ENCODE measurements at regions not wholly inside any gene's neighbourhood (a gene's known extent, or its start where the extent isn't known, plus 50 kb on each side); places are given as distances from the start of the nearest gene placed in this dataset.
"Not testable (repeated sequence)": the region's sequence is repeated elsewhere in the genome, so short reads cannot be mapped to it uniquely, and the experiment has no call there.

- Histone ChIP-seq H3K4me3 (ENCODE audit: low read depth, low read length) (no peak overlapping the region), H3K36me3 (ENCODE audit: control insufficient read depth, insufficient read depth, low read length) (no peaks in the 10 kb centered on the region), H3K27me3 (ENCODE audit: control insufficient read depth, insufficient read depth, low read length) (no peaks in the 10 kb centered on the region)
- CTCF ChIA-PET: no interaction called here
- no peak for TF ChIP-seq CTCF (IDR thresholded peaks at IDR 0.05; ENCODE audit: insufficient read depth, low read depth, low read length)
- POLR2A ChIA-PET: no interaction called here
- no peak for DNase-seq (ENCODE audit: low read depth)
These were observed 281.0 kb upstream of the PTER start for GRCh38 chr10:16155834-16156233.

GRCh38 chr10:16156681-16157080 is 280.1 kb upstream of the PTER start:
- Histone ChIP-seq H3K27me3 (ENCODE audit: control insufficient read depth, insufficient read depth, low read length) (no peaks in the 10 kb centered on the region), H3K4me3 (ENCODE audit: low read depth, low read length) (no peak overlapping the region), H3K36me3 (ENCODE audit: control insufficient read depth, insufficient read depth, low read length) (no peaks in the 10 kb centered on the region)
- CTCF ChIA-PET: no interaction called here
- no peak for TF ChIP-seq CTCF (IDR thresholded peaks at IDR 0.05; ENCODE audit: insufficient read depth, low read depth, low read length)
- no peak for DNase-seq (ENCODE audit: low read depth)
- POLR2A ChIA-PET: no interaction called here

DNA sequence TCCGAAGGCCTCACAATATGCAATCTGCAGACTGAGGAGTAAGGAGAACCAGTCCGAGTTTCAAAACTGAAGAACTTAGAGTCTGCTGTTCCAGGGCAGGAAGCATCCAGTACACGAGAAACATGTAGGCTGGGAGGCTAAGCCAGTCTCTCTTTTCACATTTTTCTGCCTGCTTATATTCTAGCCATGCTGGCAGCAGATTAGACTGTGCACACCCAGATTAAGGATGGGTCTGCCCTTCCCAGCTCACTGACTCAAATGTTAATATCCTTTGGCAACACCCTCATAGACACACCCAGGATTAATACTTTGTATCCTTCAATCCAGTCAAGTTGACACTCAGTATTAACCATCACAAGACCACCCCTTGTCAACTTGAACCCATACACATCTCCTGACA is 271.7 kb upstream of the PTER start:
- H3K36me3 ChIP-seq (ENCODE audit: control insufficient read depth, insufficient read depth, low read length); H3K27me3 ChIP-seq (ENCODE audit: control insufficient read depth, insufficient read depth, low read length); DNase-seq (ENCODE audit: low read depth); POLR2A ChIA-PET; CTCF ChIA-PET; H3K4me3 ChIP-seq (ENCODE audit: low read depth, low read length): not testable (repeated sequence)

- no peaks in the 10 kb centered on the region for H3K36me3 ChIP-seq (ENCODE audit: control insufficient read depth, insufficient read depth, low read length)
These were observed 254.7 kb upstream of the PTER start for GRCh38 chr10:16182144-16182543.

GRCh38 chr10:16182688-16183087 is 254.1 kb upstream of the PTER start:
- no peaks in the 10 kb centered on the region for H3K36me3 ChIP-seq (ENCODE audit: control insufficient read depth, insufficient read depth, low read length)
- CTCF ChIA-PET: interaction anchor here (1.0 kb wide), 1 partner anchor 16 kb away, joined by 3 read pairs; no protein-coding TSS in a partner anchor
- H3K27me3 ChIP-seq (ENCODE audit: control insufficient read depth, insufficient read depth, low read length): no peaks in the 10 kb centered on the region
- TF ChIP-seq CTCF (IDR thresholded peaks at IDR 0.05; ENCODE audit: insufficient read depth, low read depth, low read length): no peak
- no peak overlapping the region for H3K4me3 ChIP-seq (ENCODE audit: low read depth, low read length)
- POLR2A ChIA-PET: no interaction called here
- DNase-seq (ENCODE audit: low read depth): no peak

More at GRCh38 chr10:16182144-16182543, 254.7 kb upstream of the PTER start:
- DNase-seq (ENCODE audit: low read depth): no peak
- ChIA-PET POLR2A (no interaction called here), CTCF (interaction anchor here (1.0 kb wide), 1 partner anchor 17 kb away, joined by 3 read pairs; no protein-coding TSS in a partner anchor)
- H3K4me3 ChIP-seq (ENCODE audit: low read depth, low read length): no peak overlapping the region
- H3K27me3 ChIP-seq (ENCODE audit: control insufficient read depth, insufficient read depth, low read length): no peaks in the 10 kb centered on the region
- no peak for TF ChIP-seq CTCF (IDR thresholded peaks at IDR 0.05; ENCODE audit: insufficient read depth, low read depth, low read length)

- CTCF ChIA-PET: no interaction called here
- POLR2A ChIA-PET: no interaction called here
- Histone ChIP-seq H3K27me3 (ENCODE audit: control insufficient read depth, insufficient read depth, low read length) (no peaks in the 10 kb centered on the region), H3K4me3 (ENCODE audit: low read depth, low read length) (no peak overlapping the region), H3K36me3 (ENCODE audit: control insufficient read depth, insufficient read depth, low read length) (no peaks in the 10 kb centered on the region)
- no peak for TF ChIP-seq CTCF (IDR thresholded peaks at IDR 0.05; ENCODE audit: insufficient read depth, low read depth, low read length)
- no peak for DNase-seq (ENCODE audit: low read depth)
These were observed 252.7 kb upstream of the PTER start for GRCh38 chr10:16184096-16184597.
